Upper lobe of left lung (tissue), 4 donors: ENCODE measurements at regions not wholly inside any gene's neighbourhood (a gene's known extent, or its start where the extent isn't known, plus 50 kb on each side); places are given as distances from the start of the nearest gene placed in this dataset.

Source experiments
- CTCF ChIP-seq, 6 experiments: fragments of 450-650 bp in 4 of 6; fragments of 200-600 bp in 2 of 6; sonication (generic) in 2 of 6; IDR thresholded peaks; one replicate each; pipeline ENCODE4 v1.5.1; 2016 to 2019; ENCODE audit warnings: antibody characterized with exemption in 6 of 6
- EP300 ChIP-seq, 4 donors: sonication (generic); formaldehyde crosslinking; IDR thresholded peaks; one replicate each; pipeline ENCODE4 v1.5.1; 2017; ENCODE audit warnings: antibody characterized with exemption in 4 of 4, control low read depth in 2 of 4
- POLR2A ChIP-seq, 4 donors: fragments of 450-650 bp; IDR thresholded peaks; one replicate each; pipeline ENCODE4 v1.5.1; 2016 to 2017; ENCODE audit warnings: antibody characterized with exemption in 4 of 4, mild to moderate bottlenecking in 2 of 4
- POLR2AphosphoS5 ChIP-seq, 2 donors: sonication (generic); formaldehyde crosslinking; IDR thresholded peaks; one replicate each; pipeline ENCODE4 v1.5.1; 2017; ENCODE audit warnings: antibody characterized with exemption in 2 of 2

- no peak for TF ChIP-seq CTCF (IDR thresholded peaks at IDR 0.05)
- no peak for TF ChIP-seq POLR2A (IDR thresholded peaks at IDR 0.05)
- TF ChIP-seq POLR2AphosphoS5 (IDR thresholded peaks at IDR 0.05), result no peak
- TF ChIP-seq EP300 (IDR thresholded peaks at IDR 0.05), result no peak
These were observed 178.2 kb downstream of the AKR1D1 start for GRCh38 chr7:138254444-138254843.
